ENCODE measurements at regions not wholly inside any gene's neighbourhood (a gene's known extent, or its start where the extent isn't known, plus 50 kb on each side); places are given as distances from the start of the nearest gene placed in this dataset.

GRCh38 chr2:146027156-146027555, 1507.2 kb upstream of the ZEB2 start:
- TF ChIP-seq SIN3A (IDR thresholded peaks at IDR 0.05; ENCODE audit: borderline replicate concordance, insufficient read depth, low read depth, low read length) (no peak), CTCF (IDR thresholded peaks at IDR 0.05) (no peak)
